Prostate gland (tissue), 2 donors: ENCODE measurements at regions not wholly inside any gene's neighbourhood (a gene's known extent, or its start where the extent isn't known, plus 50 kb on each side); places are given as distances from the start of the nearest gene placed in this dataset.

Experiments used
- DNase-seq: peaks from one replicate; pipeline ENCODE4 v3.0.0-alpha.2; 2019; ENCODE audit warnings: low spot score
- H3K27ac ChIP-seq, 2 donors: fragments of 200-600 bp; sonication (generic); 2 replicates each; pipeline ENCODE4 v1.5.1; 2017 to 2019
- H3K27me3 ChIP-seq: fragments of 200-600 bp; sonication (generic); replicated peaks from 2 replicates; pipeline ENCODE4 v1.5.1; 2019; ENCODE audit not compliant: insufficient read depth
- H3K36me3 ChIP-seq, 2 donors: fragments of 200-600 bp; sonication (generic); 1 replicate in 1 of 2; 2 replicates in 1 of 2; pipeline versions ENCODE4 v1.5.1 to v1.8.1; 2017 to 2019
- H3K4me1 ChIP-seq: fragments of 200-600 bp; sonication (generic); replicated peaks from 2 replicates; pipeline ENCODE4 v1.5.1; 2019
- H3K4me3 ChIP-seq, 2 donors: fragments of 200-600 bp; sonication (generic); 2 replicates each; pipeline ENCODE4 v1.5.1; 2017 to 2019
- H3K9me3 ChIP-seq: fragments of 200-600 bp; sonication (generic); 2 replicates; pipeline ENCODE4 v1.5.1; 2017
- POLR2A ChIP-seq: fragments of 450-650 bp; IDR thresholded peaks from one replicate; pipeline ENCODE4 v1.6.1; 2016; ENCODE audit warnings: antibody characterized with exemption, mild to moderate bottlenecking
- POLR2AphosphoS5 ChIP-seq: sonication (generic); formaldehyde crosslinking; IDR thresholded peaks from one replicate; pipeline ENCODE4 v1.6.1; 2017; ENCODE audit warnings: antibody characterized with exemption
- WGBS: methylation state at CpG from one replicate; pipeline ENCODE4 v1.1.5; 2018; 5-methylcytosine and 5-hydroxymethylcytosine counted together
- intact Hi-C: fragments of 100-400 bp; cut with DNase I; formaldehyde crosslinking; loops from one replicate; pipeline ENCODE4 v1.14.2; 2022
- TF ChIP-seq, protein P1 (sequence below), 4 experiments: fragments of 200-600 bp in 2 of 4; fragments of 450-650 bp in 2 of 4; sonication (generic) in 2 of 4; IDR thresholded peaks; 1 replicate in 3 of 4; 2 replicates in 1 of 4; pipeline ENCODE4 v1.5.1; 2016 to 2019; ENCODE audit warnings: antibody characterized with exemption in 4 of 4, mild to moderate bottlenecking in 2 of 4, moderate library complexity in 2 of 4

DNA sequence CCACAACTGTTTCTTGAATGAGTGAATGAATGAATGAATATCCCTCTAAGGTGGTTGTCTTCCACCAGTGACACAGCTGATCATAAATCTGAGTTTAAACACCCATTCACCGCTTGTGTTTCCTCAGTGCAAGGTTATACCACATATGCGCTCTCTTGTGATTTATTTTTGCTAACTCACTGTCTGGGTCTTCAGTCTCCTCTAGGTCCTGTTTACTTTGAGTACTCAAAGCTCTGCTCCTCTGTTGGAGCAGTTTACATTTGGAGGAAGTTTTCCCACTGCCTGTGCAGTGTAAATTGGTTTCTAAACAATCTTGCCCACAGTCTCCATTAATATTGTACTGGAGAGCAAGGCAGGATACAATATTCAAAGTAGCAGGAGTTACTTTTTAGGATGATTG is 212.6 kb upstream of the JADE1 start:
- TF ChIP-seq, protein P1, sequence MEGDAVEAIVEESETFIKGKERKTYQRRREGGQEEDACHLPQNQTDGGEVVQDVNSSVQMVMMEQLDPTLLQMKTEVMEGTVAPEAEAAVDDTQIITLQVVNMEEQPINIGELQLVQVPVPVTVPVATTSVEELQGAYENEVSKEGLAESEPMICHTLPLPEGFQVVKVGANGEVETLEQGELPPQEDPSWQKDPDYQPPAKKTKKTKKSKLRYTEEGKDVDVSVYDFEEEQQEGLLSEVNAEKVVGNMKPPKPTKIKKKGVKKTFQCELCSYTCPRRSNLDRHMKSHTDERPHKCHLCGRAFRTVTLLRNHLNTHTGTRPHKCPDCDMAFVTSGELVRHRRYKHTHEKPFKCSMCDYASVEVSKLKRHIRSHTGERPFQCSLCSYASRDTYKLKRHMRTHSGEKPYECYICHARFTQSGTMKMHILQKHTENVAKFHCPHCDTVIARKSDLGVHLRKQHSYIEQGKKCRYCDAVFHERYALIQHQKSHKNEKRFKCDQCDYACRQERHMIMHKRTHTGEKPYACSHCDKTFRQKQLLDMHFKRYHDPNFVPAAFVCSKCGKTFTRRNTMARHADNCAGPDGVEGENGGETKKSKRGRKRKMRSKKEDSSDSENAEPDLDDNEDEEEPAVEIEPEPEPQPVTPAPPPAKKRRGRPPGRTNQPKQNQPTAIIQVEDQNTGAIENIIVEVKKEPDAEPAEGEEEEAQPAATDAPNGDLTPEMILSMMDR (IDR thresholded peaks at IDR 0.05): no peak
- TF ChIP-seq POLR2AphosphoS5: no peak
- TF ChIP-seq POLR2A: no peak
- no peaks in the 10 kb centered on the region for H3K27me3 ChIP-seq
- no peak overlapping the region for H3K4me3 ChIP-seq
- intact Hi-C loops: no loop called here
- 82% methylated on average over 2 of the region's 2 CpGs for WGBS
- no peak overlapping the region for H3K27ac ChIP-seq
- no peaks in the 10 kb centered on the region for H3K9me3 ChIP-seq
- no peaks in the 10 kb centered on the region for H3K36me3 ChIP-seq
- DNase-seq: no peak
- H3K4me1 ChIP-seq: no peaks in the 10 kb centered on the region

DNA sequence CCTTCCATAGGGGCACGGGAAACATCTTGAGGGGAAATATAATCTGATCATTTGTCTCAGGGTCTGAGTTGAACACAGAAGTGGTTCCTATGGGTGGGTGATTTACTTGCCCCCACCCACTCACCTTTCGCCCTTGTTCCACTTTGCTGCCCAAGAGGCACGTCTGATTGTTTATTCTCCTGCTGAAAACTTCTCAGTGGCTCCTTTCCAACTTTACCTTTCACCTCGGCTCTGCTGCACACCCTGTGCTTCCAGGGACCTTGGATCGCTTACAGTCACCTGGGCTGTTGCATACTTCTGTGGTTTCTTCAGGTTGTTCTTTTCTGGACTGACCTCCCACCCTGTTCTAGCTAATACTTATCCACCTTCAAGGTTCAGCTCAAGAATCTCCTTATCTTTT is 213.4 kb upstream of the JADE1 start:
- Histone ChIP-seq H3K27ac (no peak overlapping the region), H3K4me3 (no peak overlapping the region), H3K4me1 (no peaks in the 10 kb centered on the region), H3K27me3 (no peaks in the 10 kb centered on the region), H3K9me3 (no peaks in the 10 kb centered on the region), H3K36me3 (no peaks in the 10 kb centered on the region)
- intact Hi-C loops: no loop called here
- WGBS: 62% methylated on average over 5 of the region's 5 CpGs
- TF ChIP-seq, protein P1 (IDR thresholded peaks at IDR 0.05): no peak
- no peak for DNase-seq

DNA sequence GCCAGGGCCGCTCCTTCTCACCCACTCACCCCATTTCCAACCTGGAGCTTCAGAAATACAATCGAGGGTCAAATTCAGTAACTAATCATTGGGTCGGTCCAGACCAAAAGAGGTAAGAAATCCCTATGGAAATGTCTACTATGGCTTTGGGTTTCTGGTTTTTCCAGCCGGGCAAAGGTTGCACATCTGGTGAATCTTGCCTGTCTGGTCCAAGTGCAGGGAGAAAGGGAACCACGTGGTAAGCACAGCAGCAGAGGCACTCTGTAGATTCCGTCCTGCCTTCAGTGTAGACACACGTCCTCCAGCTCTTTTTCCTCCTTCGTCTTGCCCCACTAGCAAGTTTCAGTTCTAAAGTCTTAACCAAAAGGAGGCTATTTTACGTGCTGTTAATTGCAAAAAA is 218.0 kb upstream of the JADE1 start:
- DNase-seq: no peak
- Histone ChIP-seq H3K27ac (no peak overlapping the region), H3K4me1 (no peaks in the 10 kb centered on the region), H3K27me3 (no peaks in the 10 kb centered on the region), H3K9me3 (no peaks in the 10 kb centered on the region), H3K36me3 (no peaks in the 10 kb centered on the region), H3K4me3 (no peak overlapping the region)
- WGBS: 80% methylated on average over 9 of the region's 9 CpGs
- intact Hi-C loops: loop anchor here (5.0 kb wide), 1 partner anchor 61 kb away; no protein-coding TSS in a partner anchor
- TF ChIP-seq POLR2A (no peak), POLR2AphosphoS5 (no peak)
- TF ChIP-seq, protein P1 (IDR thresholded peaks at IDR 0.05): no peak

DNA sequence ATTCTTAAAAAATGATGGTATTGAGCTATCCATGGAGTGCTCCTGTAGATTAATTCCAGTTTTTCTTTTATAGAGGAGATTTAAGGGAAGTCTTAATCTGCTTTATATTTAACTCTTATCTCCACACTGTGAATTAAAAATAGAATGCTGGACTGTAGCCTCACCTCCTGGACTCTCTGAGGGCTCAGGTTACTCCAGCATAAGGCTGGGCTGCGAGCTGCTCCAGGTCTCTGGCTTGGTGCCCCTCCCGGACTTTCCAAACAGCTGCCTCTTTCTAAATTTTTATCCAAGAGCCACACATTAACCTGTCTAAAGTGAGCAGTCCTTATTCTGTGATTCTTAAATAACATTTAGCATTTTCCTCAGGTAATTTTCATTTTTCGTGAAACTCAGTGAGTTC is 218.7 kb upstream of the JADE1 start:
- DNase-seq: no peak
- Histone ChIP-seq H3K9me3 (no peaks in the 10 kb centered on the region), H3K27ac (peak overlapping the region in 1 of 2 donors; percentile 4), H3K36me3 (no peaks in the 10 kb centered on the region), H3K4me3 (no peak overlapping the region), H3K4me1 (no peaks in the 10 kb centered on the region), H3K27me3 (no peaks in the 10 kb centered on the region)
- WGBS: 44% methylated on average over 3 of the region's 3 CpGs
- no peak for TF ChIP-seq POLR2AphosphoS5
- TF ChIP-seq, protein P1 (IDR thresholded peaks at IDR 0.05): no peak
- TF ChIP-seq POLR2A: no peak
- intact Hi-C loops: loop anchor here (5.0 kb wide), 1 partner anchor 62 kb away; no protein-coding TSS in a partner anchor

DNA sequence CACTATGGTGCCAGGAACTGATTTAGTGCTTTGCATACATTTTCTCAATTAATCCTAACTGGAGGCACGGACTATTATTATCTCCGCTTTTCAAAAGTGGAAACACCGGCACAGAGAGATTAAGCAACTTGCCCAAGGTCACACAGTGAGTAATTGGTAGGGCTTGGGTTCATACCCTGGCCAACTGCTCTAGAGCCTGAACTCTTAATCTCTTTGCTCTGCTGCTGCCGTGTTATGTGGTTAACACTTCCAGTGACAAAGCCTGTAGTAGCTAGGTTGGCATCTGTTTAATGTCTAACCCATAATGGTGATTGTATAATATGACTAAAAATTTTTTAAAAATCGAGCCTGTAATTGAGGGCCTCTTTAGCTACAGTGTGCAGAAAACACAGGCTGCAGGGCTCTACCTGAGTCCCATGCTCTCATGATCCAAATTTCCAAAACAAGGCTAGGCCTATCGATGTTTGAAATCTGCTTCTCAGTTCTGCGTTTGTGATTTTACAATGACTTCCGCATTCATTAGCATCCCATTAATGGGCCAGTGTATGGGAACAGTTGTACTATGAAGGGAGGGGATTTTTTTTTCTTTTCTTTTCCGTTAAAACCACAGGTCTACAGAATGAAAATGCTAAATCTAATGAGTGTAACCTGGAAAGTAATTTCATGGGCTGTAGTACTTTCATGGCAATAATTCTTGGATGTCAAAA is 219.3 kb upstream of the JADE1 start:
- H3K27me3 ChIP-seq: no peaks in the 10 kb centered on the region
- H3K4me3 ChIP-seq: no peak overlapping the region
- no peak for DNase-seq
- TF ChIP-seq, protein P1 (IDR thresholded peaks at IDR 0.05): no peak
- TF ChIP-seq POLR2A: no peak
- TF ChIP-seq POLR2AphosphoS5: no peak
- intact Hi-C loops: loop anchor here (5.0 kb wide), 1 partner anchor 62 kb away; no protein-coding TSS in a partner anchor
- 73% methylated on average over 9 of the region's 9 CpGs for WGBS
- H3K27ac ChIP-seq: peak overlapping the region in 1 of 2 donors; percentile 4
- no peaks in the 10 kb centered on the region for H3K4me1 ChIP-seq
- H3K9me3 ChIP-seq: no peaks in the 10 kb centered on the region
- H3K36me3 ChIP-seq: no peaks in the 10 kb centered on the region
